ENCODE measurements at regions not wholly inside any gene's neighbourhood (a gene's known extent, or its start where the extent isn't known, plus 50 kb on each side); places are given as distances from the start of the nearest gene placed in this dataset.
"Not testable (repeated sequence)": the region's sequence is repeated elsewhere in the genome, so short reads cannot be mapped to it uniquely, and the experiment has no call there.

DNA sequence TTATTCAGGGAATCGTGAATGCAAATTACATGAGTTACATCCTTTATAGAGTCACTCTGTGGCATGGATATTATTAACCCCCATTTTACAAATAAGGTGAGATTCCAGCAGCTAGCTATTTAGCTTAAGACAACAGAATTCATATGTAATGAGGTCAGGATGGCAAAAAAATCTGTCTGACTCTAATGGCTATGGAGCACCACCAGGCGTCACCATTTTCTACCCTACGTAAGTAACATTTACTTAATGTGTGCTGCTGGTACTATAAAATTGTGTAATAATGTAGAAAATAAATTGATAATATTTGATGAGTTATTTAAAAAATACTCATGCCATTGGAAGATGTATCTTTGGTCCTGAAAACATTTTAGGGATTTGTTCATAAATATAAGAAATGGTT, 2040.1 kb upstream of the LRRTM1 start:
- DNase-seq: no peak

DNA sequence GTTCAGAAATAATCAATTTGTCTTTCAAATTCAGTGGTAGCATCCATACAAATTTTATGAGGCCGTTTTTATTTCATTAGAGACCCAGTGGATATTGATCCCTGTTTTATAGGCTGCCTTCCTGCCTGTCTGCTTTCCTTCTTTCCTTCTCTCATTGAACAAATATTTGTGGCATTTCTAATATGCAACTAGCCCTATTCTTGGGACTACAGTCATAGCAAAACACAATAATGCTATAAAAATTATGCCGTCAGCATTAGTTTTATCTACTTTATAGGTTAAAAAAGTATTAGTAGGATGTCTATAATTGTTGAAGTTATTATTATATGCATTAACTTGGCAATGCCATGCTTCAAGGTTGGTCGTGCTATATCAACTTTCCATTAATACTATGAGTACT, 2037.8 kb upstream of the LRRTM1 start:
- no peak for DNase-seq

DNA sequence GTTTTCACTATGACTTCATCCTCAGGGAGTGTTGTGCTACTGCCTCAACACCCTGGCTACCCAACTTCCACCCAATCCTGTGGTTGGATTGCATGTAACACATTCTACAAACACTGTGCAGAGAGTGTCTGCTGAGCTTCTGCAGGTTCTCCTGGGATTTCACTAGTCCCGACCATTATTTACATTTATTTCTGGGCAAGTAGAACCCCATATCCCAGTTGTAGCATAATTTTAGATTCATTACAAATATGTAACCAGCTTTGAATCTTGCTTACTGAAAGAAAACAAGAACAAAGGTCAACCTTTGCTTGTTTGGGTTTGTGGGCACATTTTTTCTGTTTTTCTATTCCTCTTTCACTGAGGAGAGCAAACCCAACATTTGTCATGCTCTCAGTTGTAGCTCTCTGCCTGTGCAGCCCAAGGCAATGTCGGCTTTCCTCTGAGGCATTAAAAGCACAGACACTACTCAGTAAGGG, 2036.1 kb upstream of the LRRTM1 start:
- no peak for DNase-seq

DNA sequence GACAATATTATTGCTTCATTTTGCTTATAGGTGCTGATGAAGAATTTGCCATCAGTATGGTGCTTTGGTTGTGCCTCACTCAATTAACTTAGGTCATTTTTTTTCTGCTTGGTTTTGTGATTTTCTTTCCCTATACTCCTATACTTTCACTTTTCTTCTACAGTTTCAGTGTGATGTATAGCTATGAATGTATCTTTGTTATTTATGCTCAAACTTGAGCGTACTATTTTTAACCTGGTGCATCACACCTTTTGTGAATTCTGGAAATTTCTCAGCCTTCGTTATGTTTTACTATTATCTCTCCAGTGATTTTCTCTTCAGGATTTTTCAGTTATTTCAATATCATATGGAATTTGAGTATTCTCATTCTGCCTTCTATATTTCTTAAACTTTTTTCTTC, 2035.3 kb upstream of the LRRTM1 start:
- no peak for DNase-seq

DNA sequence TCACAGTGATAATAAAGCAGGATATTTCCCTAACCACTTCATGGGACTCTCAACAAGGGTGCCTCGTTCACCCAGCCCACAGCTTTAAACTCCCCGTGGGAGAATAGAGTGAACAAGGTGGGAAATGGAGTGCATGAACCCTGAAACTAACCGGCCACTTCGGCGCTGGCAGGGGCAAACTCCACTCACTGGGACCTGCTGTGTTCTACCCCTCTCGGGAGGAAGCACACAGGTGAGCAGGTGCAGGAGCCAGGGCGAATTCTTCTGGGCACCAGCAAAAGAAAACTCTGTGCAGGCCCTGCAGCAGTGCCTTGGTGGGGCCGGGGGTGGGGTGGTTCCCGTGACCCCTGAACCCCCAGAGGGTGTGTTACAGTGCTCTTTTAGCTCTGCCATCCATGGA, 2029.1 kb upstream of the LRRTM1 start:
- DNase-seq: no peak

DNA sequence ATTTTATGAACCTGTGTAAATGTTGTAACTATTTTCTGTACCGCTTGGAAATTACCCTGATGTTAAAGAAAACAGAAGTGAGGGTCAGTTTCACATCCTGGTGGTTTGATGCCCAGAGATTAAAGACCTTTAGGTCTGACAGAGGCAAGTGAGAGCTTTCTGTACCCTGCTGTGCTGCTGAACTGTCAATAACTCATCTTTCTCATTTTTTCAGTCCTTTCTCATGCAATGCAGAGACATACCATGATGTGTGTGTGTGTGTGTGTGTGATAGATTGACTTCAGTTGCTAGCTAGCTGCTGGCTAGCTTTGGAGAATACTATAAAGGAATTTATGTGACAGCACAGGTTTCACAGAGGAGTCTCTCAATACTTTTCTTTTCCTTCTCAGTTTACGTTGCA, 2025.6 kb upstream of the LRRTM1 start:
- DNase-seq: no peak

DNA sequence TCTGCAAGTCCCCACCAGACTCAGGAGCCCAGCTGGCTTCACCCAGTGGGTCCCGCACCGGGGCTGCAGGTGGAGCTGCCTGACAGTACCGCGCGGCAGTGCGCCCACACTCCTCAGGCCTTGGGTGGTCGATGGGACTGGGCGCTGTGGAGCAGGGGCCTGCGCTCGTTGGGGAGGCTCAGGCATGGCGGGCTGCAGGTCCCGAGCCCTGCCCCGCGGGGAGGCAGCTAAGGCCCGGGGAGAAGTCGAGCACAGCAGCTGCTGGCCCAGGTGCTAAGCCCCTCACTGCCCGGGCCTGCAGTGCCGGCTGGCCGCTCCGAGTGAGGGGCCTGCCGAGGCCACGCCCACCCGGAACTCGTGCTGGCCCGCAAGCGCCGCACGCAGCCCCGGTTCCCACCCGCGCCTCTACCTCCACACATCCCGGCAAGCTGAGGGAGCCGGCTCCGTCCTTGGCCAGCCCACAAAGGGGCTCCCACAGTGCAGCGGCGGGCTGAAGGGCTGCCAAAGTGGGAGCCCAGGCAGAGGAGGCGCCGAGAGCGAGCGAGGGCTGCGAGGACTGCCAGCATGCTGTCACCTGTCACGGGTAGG, 2021.7 kb upstream of the LRRTM1 start:
- not testable (repeated sequence) for DNase-seq

DNA sequence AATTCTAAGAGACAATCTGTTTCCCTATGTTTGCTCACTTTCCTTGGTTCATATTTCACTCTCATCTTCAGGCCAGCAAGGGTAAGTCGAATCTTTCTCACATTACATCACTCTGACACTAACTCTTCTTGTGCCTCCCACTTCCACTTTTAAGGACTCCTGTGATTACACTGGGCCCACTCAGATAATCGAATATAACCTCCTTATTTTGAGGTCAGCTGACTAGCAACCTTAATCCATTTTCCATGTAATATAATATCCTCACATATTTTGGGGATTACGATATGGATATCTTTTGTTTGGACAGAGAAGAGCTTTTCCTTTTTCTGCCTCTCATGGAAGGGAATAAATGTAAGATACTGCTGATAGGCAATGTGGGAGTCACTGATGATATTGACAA, 2015.7 kb upstream of the LRRTM1 start:
- no peak for DNase-seq

DNA sequence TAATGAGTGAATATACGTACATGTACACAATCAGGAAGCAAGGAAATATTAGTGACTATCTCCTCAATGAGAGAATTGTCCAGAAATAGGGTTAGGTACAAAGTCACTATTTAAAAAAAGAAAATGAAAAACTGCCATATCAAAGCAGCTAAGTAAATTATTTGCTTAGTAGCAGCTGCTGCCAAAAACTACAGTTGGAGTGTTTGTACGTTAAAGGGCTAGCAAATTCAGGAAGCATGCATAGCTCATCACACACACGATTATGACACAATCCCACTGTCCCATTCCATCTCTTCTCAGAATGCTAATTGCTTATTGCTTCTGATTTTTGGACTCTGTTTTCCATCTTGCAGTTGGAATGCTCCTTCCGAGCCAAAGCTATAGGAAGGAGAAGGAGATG, 2012.5 kb upstream of the LRRTM1 start:
- DNase-seq: no peak

DNA sequence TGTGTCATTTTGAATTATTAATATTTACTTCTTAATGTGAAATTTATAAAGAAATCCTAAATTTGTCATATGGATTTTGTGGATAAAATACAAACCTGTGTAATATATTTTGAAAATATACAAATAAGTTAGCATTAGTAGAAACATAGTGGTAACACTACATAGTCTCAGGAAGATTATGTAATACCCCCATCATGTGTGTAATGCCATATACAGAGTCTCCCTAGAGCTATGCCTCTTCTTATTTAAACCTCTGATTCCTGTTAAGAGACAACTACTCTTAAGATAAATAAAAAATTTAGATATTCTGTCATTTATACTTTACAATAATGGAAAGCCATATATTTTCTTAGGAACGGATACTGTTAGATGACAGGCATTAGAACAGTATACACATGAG, 2012.0 kb upstream of the LRRTM1 start:
- no peak for DNase-seq

DNA sequence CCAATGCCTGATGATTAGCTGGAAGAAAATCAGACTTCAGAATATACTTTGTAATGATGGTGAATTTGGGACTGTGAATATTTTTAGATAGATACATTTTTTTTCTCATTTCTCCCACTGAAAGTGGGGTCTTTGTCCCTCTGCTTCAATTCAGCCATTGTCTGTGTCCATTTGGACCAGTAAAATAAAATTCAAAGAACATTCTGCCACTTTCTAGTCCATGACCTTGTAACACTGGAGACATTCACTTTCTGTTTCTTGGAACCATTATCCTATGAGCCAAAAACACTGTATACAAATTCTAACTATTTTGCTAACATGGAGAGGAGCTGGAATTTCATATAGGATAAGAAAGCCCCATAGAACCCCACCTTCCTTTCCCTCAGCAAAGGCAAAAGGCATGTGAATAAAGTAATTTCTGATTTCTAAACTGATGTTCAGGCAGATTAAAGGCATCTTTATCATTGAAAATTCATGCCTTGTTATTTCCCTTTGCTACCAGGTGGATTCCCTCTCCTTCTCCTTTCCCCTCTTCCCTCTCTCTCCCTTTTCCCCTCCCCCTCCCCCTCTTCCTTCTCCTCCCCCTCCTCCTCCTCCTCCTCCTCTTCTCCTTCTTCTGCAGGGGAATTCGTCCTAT, 2010.4 kb upstream of the LRRTM1 start:
- DNase-seq: no peak

DNA sequence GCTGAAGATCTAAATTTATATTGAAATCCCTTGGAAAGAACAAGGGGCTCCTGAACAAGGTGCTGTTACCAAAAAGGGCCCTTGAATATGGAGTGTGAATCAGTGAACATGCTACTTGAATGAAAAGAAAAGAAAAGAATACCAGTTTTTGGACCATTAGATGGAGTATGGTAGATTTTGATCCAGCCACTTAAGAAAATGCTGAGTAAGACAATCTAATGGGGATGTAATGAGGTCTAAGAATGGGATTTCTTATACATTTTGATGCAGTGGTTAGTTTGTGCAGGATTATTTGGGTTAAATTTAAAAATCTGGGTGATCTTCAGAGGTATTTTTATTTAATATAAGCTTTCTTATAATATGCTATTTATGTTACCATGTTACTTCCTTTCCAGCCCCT, 2003.0 kb upstream of the LRRTM1 start:
- DNase-seq: no peak

DNA sequence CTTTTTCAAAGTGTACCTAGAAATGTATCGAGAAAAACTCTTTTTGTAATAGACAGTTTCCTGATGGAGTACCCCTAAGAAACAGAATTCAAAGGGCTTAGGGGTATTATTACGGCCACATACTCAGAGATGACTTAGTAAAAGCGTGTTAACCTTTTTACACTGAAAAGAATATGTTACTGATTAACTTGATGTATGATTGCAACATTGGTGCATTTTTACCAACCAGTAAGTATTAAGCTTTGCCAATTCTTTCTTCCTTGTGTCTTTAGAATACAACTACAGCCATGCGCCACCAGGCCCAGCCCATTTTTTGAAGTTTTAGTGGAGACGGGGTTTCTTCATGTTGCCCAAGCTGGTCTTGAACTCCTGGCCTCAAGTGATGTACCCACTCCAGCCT, 1997.0 kb upstream of the LRRTM1 start:
- no peak for DNase-seq

DNA sequence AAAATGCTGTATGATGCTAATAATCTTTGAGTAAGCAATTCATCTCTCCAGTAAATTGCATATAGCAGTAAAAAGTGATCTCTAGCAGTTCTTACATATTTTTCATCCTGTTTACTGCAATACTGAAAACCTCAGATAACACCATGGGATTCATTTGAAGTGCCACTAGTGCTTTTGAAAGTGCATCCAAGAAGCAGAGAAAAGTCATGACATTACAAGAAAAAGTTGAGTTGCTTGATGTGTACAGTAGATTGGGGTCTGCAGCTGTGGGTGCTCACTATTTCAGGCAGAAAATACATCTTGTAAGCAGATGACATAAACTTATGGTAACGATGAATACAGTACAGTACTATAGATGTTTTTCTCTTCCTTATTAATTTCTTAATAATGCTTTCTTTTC, 1984.9 kb upstream of the LRRTM1 start:
- no peak for DNase-seq

DNA sequence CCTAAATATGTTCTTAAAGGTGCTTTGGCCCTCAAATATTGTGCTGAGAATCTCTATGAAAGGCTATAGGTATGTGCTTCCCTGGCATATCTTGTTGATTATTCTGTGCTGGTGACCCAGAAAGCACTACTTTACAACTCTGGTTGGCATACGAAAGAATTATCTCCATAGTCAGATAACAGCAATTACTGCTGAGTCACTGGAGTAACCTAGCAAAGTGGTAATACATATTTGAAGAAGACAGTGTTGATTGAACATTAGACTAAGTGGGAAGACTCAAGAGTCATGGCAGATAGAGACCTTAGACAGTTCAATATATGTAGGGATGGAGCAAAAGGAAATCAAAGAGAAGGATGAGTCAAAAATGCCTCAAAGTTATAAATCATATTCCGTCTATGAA, 1978.5 kb upstream of the LRRTM1 start:
- no peak for DNase-seq

DNA sequence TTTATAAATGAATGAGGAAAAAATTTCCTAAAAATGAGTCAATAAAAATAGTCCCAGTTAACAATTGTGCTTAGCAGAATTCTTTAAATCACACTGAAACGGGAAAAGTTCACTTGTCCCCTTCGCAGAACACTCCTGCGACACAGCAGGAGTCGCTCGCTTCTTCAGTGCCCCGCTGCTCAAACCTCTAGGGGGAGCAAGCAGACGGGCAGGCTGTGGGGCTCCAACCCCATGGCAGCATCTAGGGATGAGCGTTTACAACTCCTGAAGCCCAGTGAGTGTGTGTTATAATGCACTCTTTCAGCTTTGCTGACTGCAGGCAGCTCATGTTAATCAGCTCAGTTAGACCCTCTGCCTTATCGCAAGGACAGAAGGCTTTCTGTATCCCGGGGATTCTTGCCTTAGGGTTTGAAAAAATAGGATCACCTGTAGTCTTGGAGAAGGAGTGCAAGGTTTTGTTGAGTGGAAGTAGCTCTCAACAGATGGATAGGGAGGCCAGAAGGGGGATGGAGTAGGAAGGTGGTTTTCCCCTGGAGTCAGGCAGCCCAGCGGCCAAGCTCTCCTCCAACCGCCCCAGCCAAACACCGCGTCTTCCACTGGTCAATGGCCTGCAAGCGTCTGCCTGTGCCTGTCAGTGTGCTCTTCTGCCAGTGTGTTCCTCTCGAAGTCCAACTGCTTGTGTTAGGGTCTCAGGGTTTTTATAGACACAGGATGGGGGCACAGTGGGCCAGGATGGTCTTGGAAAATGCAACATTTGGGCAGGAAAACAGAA, 1977.7 kb upstream of the LRRTM1 start:
- DNase-seq: no peak

DNA sequence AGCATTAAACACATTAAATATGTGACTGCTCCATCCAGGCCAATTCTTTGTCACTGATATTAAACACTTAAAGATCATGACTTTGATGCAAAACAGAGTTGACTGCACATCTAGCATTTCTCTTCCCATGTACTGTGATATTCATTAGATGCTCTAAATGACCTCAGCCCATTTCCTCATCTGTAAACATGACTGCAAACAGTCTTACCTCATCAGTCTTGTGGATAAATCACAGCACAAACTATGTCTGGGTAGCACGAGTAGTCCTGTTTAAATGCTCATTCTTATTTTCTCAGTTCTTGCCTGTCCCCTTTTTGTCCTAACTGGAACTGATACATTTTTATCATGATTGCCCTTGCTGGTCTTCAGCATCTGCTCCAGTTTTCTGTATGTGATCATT, 1974.8 kb upstream of the LRRTM1 start:
- no peak for DNase-seq

DNA sequence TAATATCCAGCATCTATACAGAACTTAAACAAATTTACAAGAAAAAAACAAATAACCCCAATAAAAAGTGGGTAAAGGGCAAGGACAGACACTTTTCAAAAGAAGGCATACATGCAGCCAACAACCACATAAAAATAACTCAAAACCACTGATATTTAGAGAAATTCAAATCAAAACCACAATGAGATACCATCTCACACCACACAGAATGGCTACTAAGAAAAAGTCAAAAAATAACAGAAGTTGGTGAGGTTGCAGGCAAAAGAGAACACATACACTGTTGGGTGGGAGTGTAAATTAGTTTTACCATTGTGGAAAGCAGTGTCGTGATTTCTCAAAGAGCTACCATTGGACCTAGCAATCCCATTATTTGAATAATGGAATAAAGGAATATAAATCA, 1973.9 kb upstream of the LRRTM1 start:
- no peak for DNase-seq

DNA sequence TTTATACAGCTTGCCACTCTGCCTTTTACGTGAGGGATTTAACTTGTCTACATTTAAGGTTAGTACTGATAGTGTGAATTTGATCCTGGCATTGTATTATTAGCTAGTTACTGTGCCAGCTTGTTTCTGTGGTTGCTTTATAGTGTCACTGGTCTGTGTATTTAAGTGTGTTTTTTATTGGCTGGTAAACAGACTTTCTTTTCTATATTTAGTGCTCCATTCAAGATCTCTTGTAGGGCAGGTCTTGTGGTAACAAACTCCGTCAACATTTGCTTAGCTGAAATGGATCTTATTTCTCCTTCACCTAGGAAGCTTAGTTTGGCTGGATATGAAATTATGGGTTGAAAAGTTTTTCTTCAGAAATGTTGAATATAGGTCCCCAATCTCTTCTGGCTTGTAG, 1971.0 kb upstream of the LRRTM1 start:
- DNase-seq: no peak

DNA sequence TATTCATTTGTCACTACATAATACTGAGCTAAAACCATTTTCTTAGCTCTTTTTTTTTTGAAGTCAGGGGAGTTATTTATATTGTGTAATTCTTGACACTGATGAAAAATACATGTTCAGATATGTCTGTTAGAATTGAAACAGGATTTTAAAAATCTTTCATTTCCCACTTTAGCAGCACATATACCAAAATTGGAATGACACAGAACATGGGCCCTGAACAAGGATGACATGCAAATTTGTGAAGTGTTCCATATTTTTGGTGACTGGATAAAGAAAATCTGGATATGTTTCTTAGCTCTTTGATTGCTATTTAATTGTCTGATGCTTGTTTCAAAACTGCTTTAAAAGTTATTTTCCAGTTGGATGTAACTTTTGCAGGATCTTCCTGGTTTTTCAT, 1963.9 kb upstream of the LRRTM1 start:
- no peak for DNase-seq

DNA sequence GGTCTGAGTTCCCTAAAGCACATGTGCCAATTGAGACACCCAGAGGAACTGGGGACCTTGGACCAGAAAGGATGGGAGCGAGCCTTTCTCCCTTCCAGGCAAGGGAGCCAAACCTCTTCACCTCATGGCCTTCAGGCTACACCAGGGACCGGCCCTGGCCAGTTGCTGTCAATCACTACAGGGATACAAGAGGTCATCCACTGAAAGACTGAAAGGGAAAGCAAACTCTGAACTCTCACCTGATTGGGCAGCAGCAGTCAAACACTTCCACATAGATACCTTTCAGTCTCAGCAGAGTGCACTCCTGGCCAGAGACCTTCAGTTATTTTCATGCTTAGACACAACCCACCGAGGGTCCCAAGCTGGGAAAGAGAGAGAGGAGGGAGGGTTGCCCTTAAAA, 1956.0 kb upstream of the LRRTM1 start:
- no peak for DNase-seq

DNA sequence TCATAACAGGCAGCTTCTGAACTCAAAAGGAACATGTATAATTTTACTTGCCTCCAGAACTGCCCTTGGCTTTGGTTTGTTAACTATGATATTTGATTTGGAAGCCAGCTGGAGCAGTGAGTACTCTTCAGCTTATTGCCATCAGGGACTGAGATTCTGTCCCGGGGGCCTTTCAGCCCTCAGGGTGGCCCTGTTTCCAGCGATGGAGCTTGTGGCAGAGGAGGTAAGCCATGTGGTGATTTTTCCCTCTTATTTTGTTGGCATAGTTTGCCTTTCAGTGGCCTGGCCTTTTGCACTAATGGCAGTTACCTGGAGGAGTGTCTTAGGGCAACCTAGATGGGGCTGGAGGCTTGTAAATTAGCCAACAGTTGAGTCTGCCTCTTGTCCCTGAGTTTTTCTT, 1955.0 kb upstream of the LRRTM1 start:
- no peak for DNase-seq

DNA sequence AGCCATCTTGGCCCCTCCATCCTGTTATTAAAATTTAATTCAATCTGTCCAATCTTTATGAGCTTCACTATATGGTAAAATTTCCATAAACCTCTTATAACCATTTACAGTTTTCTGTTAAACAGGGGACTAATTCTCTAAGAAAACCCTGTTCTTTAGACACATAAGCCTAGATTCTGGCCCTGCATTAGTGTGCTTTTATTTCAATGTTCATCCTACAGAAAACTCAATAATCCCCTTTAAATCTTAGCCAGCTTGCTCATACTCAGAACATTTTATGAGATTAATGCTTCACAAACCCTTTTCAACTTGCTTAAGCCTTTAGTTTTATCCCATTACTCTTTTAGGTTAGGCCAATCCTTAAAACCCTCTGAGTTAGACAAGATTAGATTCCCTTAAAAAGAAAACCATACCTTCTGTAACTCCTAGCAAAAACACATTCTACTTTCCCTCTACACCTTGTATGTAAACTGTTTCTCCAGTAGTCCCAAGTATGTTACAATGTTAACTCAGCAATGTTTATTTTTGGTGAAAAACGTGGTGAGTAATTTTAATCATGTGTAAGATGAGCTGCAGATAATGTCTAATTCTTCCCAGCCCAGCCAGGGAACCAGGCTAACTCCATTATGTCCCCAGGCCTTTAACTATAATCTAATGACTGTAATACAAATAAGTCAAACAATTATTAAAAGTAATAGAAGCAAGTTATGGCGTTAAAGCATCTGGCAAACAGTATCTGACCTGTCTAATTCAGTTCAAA, 1953.4 kb upstream of the LRRTM1 start:
- no peak for DNase-seq
